ENCODE measurements at regions not wholly inside any gene's neighbourhood (a gene's known extent, or its start where the extent isn't known, plus 50 kb on each side); places are given as distances from the start of the nearest gene placed in this dataset.
"Not testable (repeated sequence)": the region's sequence is repeated elsewhere in the genome, so short reads cannot be mapped to it uniquely, and the experiment has no call there.

DNA sequence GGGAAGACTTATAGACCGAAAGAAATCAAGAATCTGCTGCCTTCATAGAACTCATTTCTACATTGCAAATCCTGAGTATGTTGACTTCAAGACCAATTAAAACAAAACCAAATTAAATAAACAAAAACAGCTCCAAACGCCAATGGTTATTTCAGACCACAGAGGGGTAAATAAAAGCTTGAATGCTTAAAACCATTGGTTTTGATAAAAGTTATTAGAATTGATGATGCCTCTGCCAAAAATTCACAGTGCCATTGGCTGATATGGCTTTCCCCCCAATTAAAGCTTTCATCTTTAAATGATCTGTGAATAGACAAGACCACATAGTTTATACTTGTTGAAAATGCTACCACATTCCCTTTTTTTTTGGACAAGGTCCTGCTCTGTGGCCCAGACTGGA, 188.5 kb downstream of the NFKBIZ start:
- FAIRE-seq: no peak

GRCh38 chr3:102038477-102039142, 189.3 kb downstream of the NFKBIZ start:
- FAIRE-seq: no peak

DNA sequence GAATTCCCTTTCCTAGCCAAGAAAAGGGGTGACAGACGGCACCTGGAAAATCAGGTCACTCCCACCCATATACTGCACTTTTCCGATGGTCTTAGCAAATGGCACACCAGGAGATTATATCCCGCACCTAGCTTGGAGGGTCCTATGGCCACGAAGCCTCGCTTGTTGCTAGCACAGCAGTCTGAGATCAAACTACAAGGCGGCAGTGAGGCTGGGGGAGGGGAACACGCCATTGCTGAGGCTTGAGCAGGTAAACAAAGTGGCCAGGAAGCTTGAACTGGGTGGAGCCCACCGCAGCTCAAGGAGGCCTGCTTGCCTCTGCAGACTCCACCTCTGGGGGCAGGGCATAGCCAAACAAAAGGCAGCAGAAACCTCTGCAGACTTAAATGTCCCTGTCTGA, 190.8 kb downstream of the NFKBIZ start:
- not testable (repeated sequence) for FAIRE-seq

DNA sequence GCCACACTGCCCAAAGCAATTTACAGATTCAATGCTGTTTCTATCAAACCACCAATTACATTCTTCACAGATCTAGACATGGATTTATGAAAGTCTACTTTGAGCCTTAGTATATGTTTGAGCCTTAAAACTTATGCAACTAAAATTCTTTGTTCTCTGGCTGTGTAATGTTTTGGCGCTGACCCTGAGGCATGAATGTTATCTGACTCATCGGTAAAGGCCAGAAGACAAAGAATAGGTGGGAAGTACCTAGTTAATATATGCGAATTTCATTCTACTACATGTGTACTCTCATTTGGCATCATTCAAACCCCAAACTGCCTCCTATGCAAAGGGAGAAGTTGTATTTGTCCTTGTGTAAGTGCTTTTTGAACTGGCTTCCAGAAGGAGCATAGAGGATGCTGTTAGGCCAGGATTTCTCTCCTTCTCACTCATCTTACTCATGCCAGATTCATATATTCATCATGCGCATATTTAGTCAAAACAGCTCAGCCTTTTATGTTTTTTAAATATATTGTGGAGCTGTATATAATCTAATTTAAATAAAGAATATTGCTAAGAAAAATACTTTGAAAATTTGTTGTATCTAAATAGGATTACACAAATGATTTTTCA, 204.2 kb downstream of the NFKBIZ start:
- FAIRE-seq: no peak

DNA sequence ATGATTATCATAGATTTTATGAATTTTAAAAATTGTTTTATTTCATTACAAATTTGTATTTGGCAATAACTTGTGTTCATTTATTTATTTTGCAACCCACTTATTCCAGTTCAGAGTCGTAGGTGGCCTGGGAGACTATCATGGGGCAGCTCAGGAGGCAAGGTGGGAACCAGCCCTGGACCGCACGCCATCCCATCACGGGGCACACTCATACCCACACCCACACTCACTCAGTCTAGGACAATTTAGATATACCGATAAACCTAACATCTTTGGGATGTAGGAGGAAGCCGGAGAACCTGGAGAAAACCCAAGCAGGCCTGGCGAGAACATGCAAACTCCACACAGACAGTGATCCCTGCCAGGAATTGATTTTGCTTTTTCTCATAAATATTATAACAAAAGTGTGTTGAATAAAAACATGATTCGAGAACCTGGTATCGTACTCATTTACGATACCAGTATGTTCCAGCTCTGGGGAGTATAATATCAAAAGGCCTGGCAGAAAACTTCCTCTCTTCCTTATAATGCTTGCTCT, 205.3 kb downstream of the NFKBIZ start:
- FAIRE-seq: no peak

GRCh38 chr3:102057781-102058421, 208.6 kb downstream of the NFKBIZ start:
- peak; percentile 15 for FAIRE-seq

DNA sequence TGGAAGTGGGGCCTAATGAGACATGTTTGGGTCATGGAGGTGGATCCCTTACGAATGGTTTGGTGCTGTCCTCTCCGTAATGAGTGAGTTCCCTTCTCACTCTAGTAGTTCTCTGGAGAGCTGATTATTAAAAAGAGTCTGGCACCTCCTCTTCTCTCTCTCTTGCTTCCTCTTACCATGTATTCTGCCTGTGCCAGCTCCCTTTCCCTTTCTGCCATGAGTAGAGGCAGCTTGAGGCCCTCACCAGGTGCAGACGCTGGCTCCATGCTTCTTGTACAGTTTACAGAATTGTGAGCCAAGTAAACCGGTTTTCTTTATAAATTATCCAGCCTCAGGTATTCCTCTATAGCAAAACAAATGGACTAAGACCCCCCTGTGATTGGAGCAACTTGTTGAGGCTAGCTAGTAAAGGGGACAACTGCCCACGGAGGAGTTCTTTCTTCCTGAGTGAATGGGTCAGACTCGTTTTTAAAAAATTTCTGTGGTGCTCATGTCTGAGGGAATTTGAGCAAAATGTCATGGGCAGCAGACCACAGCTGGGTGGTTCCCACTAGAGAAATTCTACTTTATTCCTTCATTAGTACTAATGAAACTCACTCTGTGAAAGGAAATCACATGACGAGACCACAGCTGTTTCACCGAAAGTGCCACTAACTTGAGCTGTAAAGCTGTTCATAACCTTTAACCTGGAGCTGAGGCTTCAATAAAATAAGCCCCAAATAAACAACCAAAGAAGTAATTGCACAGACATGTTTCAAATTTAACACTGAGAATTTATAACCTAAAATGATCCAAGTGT, 210.0 kb downstream of the NFKBIZ start:
- FAIRE-seq: no peak

GRCh38 chr3:102060814-102061213, 211.5 kb downstream of the NFKBIZ start:
- no peak for FAIRE-seq

GRCh38 chr3:102063572-102063971, 214.3 kb downstream of the NFKBIZ start:
- FAIRE-seq: no peak

DNA sequence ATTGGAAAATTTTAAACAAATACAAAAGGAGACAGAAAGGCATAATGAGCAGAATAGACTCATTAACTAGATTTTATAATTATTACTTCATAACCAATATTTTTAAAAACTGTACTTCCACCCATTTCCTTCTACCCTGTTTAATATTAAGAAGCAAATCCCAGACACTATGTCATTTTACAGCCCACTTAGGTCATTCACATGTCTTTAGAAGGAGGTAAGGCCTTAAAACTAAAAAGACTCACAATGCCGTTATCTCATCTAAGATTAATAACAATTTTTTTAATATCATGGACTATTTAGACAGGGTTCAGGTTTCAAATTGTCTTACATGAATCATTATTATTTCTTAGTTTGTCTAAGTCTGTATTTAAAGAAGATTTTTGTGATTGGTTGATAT, 217.2 kb downstream of the NFKBIZ start:
- FAIRE-seq: peak; percentile 31

DNA sequence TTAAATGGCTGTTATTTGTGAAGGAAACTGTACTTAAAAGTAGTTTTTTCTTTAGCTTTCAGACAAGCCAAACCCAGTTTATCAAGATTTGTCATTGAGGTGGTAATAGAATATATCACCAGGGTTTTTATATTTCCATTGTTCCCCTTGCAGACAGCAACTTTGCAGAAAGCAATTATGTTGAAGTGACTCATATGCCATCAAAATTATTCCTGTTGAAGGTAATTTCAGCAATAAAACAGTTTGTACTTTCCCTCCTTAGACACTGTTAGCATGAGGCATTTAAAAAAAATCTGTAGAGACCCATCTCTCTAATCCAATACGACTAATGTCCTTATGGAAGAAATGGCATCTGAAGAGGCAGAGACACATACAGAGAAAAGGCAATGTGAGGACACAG, 219.0 kb downstream of the NFKBIZ start:
- no peak for FAIRE-seq

DNA sequence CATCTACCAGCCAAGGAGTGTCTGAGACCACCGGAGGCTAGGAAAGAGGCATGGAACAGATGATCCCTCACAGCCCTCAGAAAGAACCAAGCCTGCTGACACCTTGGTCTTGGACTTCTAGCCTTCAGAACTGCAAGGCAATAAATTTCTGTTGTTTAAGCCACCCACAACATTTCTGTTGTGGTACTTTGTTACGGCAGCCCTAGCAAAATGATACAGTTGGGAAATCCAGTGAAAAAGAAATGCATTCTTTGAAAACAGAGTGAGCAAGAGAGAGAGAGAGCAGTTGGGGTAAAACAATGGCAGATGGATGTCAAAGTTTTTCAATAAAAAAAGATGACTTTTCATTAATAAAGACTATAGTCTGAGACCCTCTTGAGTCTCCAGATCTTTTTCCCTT, 219.4 kb downstream of the NFKBIZ start:
- FAIRE-seq: no peak

DNA sequence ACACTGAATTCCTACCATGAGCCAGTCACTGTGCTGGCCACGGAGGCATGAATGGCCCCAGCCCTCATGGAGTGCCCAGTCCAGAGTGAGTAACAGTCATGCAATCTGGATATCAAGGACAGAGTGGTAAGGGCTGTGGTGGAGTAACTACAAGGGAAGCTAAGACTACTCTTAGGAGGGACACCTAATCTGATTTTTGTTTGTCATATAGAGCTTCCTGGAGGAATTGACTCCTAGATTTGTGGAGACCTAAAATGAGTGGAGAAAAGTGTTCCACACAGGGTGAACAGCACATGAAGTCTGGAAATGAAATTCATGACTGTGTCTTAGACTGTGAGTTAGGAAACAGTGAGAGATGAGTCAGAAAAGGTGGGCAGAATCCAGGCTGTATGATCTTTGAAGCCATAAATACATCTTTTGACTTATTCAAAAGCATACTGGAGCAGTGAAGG, 219.9 kb downstream of the NFKBIZ start:
- no peak for FAIRE-seq

- FAIRE-seq: no peak
Measured at GRCh38 chr3:102074946-102075345, 225.6 kb downstream of the NFKBIZ start.

DNA sequence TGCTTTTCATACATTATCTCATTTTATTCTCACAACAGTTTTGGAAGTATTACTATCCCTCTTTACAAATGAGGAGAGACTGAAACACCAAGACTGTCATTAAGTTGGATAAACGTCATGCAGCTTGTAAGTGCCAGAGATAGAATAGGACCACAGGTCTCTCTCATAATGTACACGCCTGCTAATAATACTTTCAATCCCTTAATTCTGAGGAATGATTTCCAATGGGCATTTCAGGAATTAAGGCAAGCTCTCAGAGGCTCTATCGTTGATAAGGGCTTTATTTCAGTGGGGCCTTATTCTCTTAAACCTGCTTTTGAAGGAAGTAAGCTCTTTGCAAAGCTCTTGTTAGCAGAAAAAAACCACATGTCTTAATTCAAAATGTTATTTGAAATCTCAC, 229.1 kb downstream of the NFKBIZ start:
- FAIRE-seq: no peak

GRCh38 chr3:102078854-102079808, 229.8 kb downstream of the NFKBIZ start:
- FAIRE-seq: no peak

- FAIRE-seq: no peak
Measured at GRCh38 chr3:102079809-102080197, 230.5 kb downstream of the NFKBIZ start.

GRCh38 chr3:102081572-102082289, 232.4 kb downstream of the NFKBIZ start:
- FAIRE-seq: peak; percentile 59

GRCh38 chr3:102083473-102083872, 234.2 kb downstream of the NFKBIZ start:
- no peak for FAIRE-seq

DNA sequence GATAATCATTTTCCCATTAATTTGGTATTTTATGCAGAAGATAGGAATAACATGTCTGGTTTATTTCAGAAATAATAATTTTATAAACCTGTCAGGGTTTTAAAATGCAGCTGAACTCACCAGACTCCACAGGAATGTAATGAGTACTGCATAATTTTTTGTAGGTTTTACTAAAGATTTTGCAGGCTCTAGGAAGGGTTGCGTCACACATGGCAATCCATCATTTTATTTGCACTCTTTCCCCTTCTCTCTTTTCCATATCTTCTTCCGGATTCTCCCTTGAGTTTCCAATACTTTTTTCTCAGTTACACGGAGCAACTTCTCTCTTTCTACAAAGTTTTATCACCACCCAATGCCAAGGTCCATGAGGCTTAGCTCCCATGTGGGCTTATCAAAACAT, 234.7 kb downstream of the NFKBIZ start:
- peak; percentile 59 for FAIRE-seq

- FAIRE-seq: no peak
Measured at GRCh38 chr3:102084704-102085103, 235.4 kb downstream of the NFKBIZ start.

Measured in endometrium (tissue), 2 donors.